Renal cortical epithelial cell (primary cell): ENCODE measurements at regions not wholly inside any gene's neighbourhood (a gene's known extent, or its start where the extent isn't known, plus 50 kb on each side); places are given as distances from the start of the nearest gene placed in this dataset.
A peak's percentile ranks its signal among the peaks of the same experiment; 100 is the strongest.

Experiments used
- DNase-seq: peaks from one replicate; pipeline ENCODE4 v3.0.0-alpha.2; 2011; ENCODE audit warnings: low read depth

- no peak for DNase-seq
Measured at GRCh38 chr2:240358080-240358479, 77.4 kb upstream of the GPC1 start.

- no peak for DNase-seq
Measured at GRCh38 chr2:240358821-240359397, 76.6 kb upstream of the GPC1 start.

GRCh38 chr2:240359695-240360094, 75.8 kb upstream of the GPC1 start:
- DNase-seq: no peak

- no peak for DNase-seq
Measured at GRCh38 chr2:240360645-240361475, 74.6 kb upstream of the GPC1 start.

- DNase-seq: no peak
Measured at GRCh38 chr2:240362216-240362755, 73.2 kb upstream of the GPC1 start.

- DNase-seq: no peak
Measured at GRCh38 chr2:240362826-240363745, 72.4 kb upstream of the GPC1 start.

- no peak for DNase-seq
Measured at GRCh38 chr2:240363746-240364581, 71.5 kb upstream of the GPC1 start.

GRCh38 chr2:240364582-240364960, 70.9 kb upstream of the GPC1 start:
- peak; percentile 17 for DNase-seq

- no peak for DNase-seq
Measured at GRCh38 chr2:240364961-240365775, 70.3 kb upstream of the GPC1 start.

- no peak for DNase-seq
Measured at GRCh38 chr2:240365971-240366471, 69.4 kb upstream of the GPC1 start.

GRCh38 chr2:240366901-240367300, 68.6 kb upstream of the GPC1 start:
- DNase-seq: no peak

GRCh38 chr2:240367721-240368120, 67.7 kb upstream of the GPC1 start:
- no peak for DNase-seq

GRCh38 chr2:240368781-240369331, 66.6 kb upstream of the GPC1 start:
- peak; percentile 22 for DNase-seq

- no peak for DNase-seq
Measured at GRCh38 chr2:240369335-240369734, 66.1 kb upstream of the GPC1 start.

- DNase-seq: peak; percentile 77
Measured at GRCh38 chr2:240369801-240370585, 65.5 kb upstream of the GPC1 start.

- no peak for DNase-seq
Measured at GRCh38 chr2:240371129-240372000, 64.1 kb upstream of the GPC1 start.

GRCh38 chr2:240372101-240372500, 63.4 kb upstream of the GPC1 start:
- no peak for DNase-seq

GRCh38 chr2:240373289-240373885, 62.1 kb upstream of the GPC1 start:
- DNase-seq: no peak
